ACC112 (cell line): ENCODE measurements at regions not wholly inside any gene's neighbourhood (a gene's known extent, or its start where the extent isn't known, plus 50 kb on each side); places are given as distances from the start of the nearest gene placed in this dataset.
A peak's percentile ranks its signal among the peaks of the same experiment; 100 is the strongest.

ENCODE experiments used
- H2AFZ ChIP-seq: fragments of 200-600 bp; sonication (generic); one replicate; pipeline ENCODE4 v1.6.0; 2017; ENCODE audit warnings: antibody characterized with exemption, low read length; ENCODE audit not compliant: unreplicated experiment
- H3K27ac ChIP-seq: fragments of 200-600 bp; sonication (generic); 2 replicates; pipeline ENCODE4 v1.5.1; 2014; ENCODE audit warnings: low read depth, mild to moderate bottlenecking, antibody characterized with exemption, low read length, moderate library complexity
- H3K27me3 ChIP-seq: fragments of 200-600 bp; sonication (generic); 2 replicates; pipeline ENCODE4 v1.6.1; 2014; ENCODE audit warnings: mild to moderate bottlenecking, antibody characterized with exemption, low read length, moderate library complexity, mixed read lengths; ENCODE audit not compliant: insufficient read depth
- H3K36me3 ChIP-seq: fragments of 200-600 bp; sonication (generic); 2 replicates; pipeline ENCODE4 v1.6.1; 2016; ENCODE audit warnings: mild to moderate bottlenecking, antibody characterized with exemption, low read length, moderate library complexity, mixed read lengths; ENCODE audit not compliant: insufficient read depth
- H3K4me1 ChIP-seq: fragments of 200-600 bp; sonication (generic); one replicate; pipeline ENCODE4 v1.6.1; 2016; ENCODE audit warnings: low read length, mixed read lengths; ENCODE audit not compliant: insufficient read depth, unreplicated experiment, control insufficient read depth
- H3K4me3 ChIP-seq: fragments of 200-600 bp; sonication (generic); 2 replicates; pipeline ENCODE4 v1.5.1; 2014; ENCODE audit warnings: mild to moderate bottlenecking, low read depth, low read length
- H3K79me2 ChIP-seq: fragments of 200-600 bp; sonication (generic); one replicate; pipeline ENCODE4 v1.6.0; 2016; ENCODE audit warnings: low read length; ENCODE audit not compliant: control insufficient read depth, unreplicated experiment, insufficient read depth

GRCh38 chr19:46944918-46945628 is 74.6 kb upstream of the NPAS1 start:
- Histone ChIP-seq H3K79me2 (peaks cover 33% of the 10 kb centered on the region), H3K27ac (peak overlapping the region; percentile 89), H3K36me3 (no peaks in the 10 kb centered on the region)

GRCh38 chr19:46945694-46946489 is 73.7 kb upstream of the NPAS1 start:
- Histone ChIP-seq H3K79me2 (peaks cover 32% of the 10 kb centered on the region), H3K27ac (peak overlapping the region; percentile 89), H2AFZ (no peak overlapping the region)

More at GRCh38 chr19:46944918-46945628, 74.6 kb upstream of the NPAS1 start:
- Histone ChIP-seq H2AFZ (no peak overlapping the region), H3K4me1 (peaks cover 49% of the 10 kb centered on the region), H3K4me3 (peak overlapping the region; percentile 28; the same call in 1 of the 2 replicates), H3K27me3 (no peaks in the 10 kb centered on the region)

GRCh38 chr19:46946611-46947238 is 72.9 kb upstream of the NPAS1 start:
- Histone ChIP-seq H2AFZ (no peak overlapping the region), H3K27me3 (no peaks in the 10 kb centered on the region), H3K36me3 (no peaks in the 10 kb centered on the region), H3K4me3 (no peak overlapping the region), H3K27ac (peak overlapping the region; percentile 3; the same call in 1 of the 2 replicates), H3K4me1 (peaks cover 65% of the 10 kb centered on the region), H3K79me2 (peaks cover 32% of the 10 kb centered on the region)

More at GRCh38 chr19:46945694-46946489, 73.7 kb upstream of the NPAS1 start:
- H3K36me3 ChIP-seq: no peaks in the 10 kb centered on the region
- no peaks in the 10 kb centered on the region for H3K27me3 ChIP-seq
- H3K4me1 ChIP-seq: peaks cover 57% of the 10 kb centered on the region
- peak overlapping the region; percentile 6; the same call in 1 of the 2 replicates for H3K4me3 ChIP-seq

GRCh38 chr19:46947866-46948265 is 71.8 kb upstream of the NPAS1 start:
- H3K27me3 ChIP-seq: no peaks in the 10 kb centered on the region
- H3K4me3 ChIP-seq: no peak overlapping the region
- no peak overlapping the region for H3K27ac ChIP-seq
- peaks cover 75% of the 10 kb centered on the region for H3K4me1 ChIP-seq
- H2AFZ ChIP-seq: no peak overlapping the region
- peaks cover 37% of the 10 kb centered on the region for H3K79me2 ChIP-seq
- H3K36me3 ChIP-seq: 0 out of 2 replicates have a peak, but pooled peaks cover under 1% of the 10 kb centered on the region

GRCh38 chr19:46950526-46951170 is 69.0 kb upstream of the NPAS1 start:
- peak overlapping the region; percentile 38; the same call in 1 of the 2 replicates for H3K4me3 ChIP-seq
- H3K79me2 ChIP-seq: peaks cover 54% of the 10 kb centered on the region
- H2AFZ ChIP-seq: no peak overlapping the region
- peaks cover 67% of the 10 kb centered on the region for H3K4me1 ChIP-seq
- no peaks in the 10 kb centered on the region for H3K27me3 ChIP-seq
- H3K27ac ChIP-seq: peak overlapping the region; percentile 98
- 0 out of 2 replicates have a peak, but pooled peaks cover 5% of the 10 kb centered on the region for H3K36me3 ChIP-seq

- no peak overlapping the region for H2AFZ ChIP-seq
- peaks cover 64% of the 10 kb centered on the region for H3K4me1 ChIP-seq
- peak overlapping the region; percentile 38 for H3K4me3 ChIP-seq
- peak overlapping the region; percentile 98 for H3K27ac ChIP-seq
- H3K79me2 ChIP-seq: peaks cover 53% of the 10 kb centered on the region
- H3K36me3 ChIP-seq: 0 out of 2 replicates have a peak, but pooled peaks cover 5% of the 10 kb centered on the region
- H3K27me3 ChIP-seq: no peaks in the 10 kb centered on the region
Observed at GRCh38 chr19:46951171-46951986, 68.3 kb upstream of the NPAS1 start.

GRCh38 chr19:46952874-46953273 is 66.8 kb upstream of the NPAS1 start:
- H2AFZ ChIP-seq: no peak overlapping the region
- no peak overlapping the region for H3K4me3 ChIP-seq
- peaks cover 46% of the 10 kb centered on the region for H3K79me2 ChIP-seq
- peaks cover 55% of the 10 kb centered on the region for H3K4me1 ChIP-seq
- 0 out of 2 replicates have a peak, but pooled peaks cover 5% of the 10 kb centered on the region for H3K36me3 ChIP-seq
- peak overlapping the region; percentile 98; the same call in 1 of the 2 replicates for H3K27ac ChIP-seq
- H3K27me3 ChIP-seq: no peaks in the 10 kb centered on the region

GRCh38 chr19:46953955-46954501 is 65.6 kb upstream of the NPAS1 start:
- no peaks in the 10 kb centered on the region for H3K27me3 ChIP-seq
- peaks cover 47% of the 10 kb centered on the region for H3K79me2 ChIP-seq
- peak overlapping the region; percentile 98; the same call in 1 of the 2 replicates for H3K27ac ChIP-seq
- no peak overlapping the region for H3K4me3 ChIP-seq
- H3K4me1 ChIP-seq: peaks cover 64% of the 10 kb centered on the region
- H3K36me3 ChIP-seq: 0 out of 2 replicates have a peak, but pooled peaks cover 5% of the 10 kb centered on the region
- no peak overlapping the region for H2AFZ ChIP-seq

GRCh38 chr19:46954502-46954992 is 65.1 kb upstream of the NPAS1 start:
- Histone ChIP-seq H3K36me3 (0 out of 2 replicates have a peak, but pooled peaks cover 5% of the 10 kb centered on the region), H3K4me1 (peaks cover 61% of the 10 kb centered on the region), H3K27me3 (no peaks in the 10 kb centered on the region), H3K27ac (peak overlapping the region; percentile 98), H2AFZ (no peak overlapping the region), H3K79me2 (peaks cover 45% of the 10 kb centered on the region), H3K4me3 (no peak overlapping the region)
